AG04450 (cell line): ENCODE measurements at regions not wholly inside any gene's neighbourhood (a gene's known extent, or its start where the extent isn't known, plus 50 kb on each side); places are given as distances from the start of the nearest gene placed in this dataset.

ENCODE experiments used
- CTCF ChIA-PET: fragments of 300-600, 350-600 bp; formaldehyde crosslinking; extraction: SDS; loops from one replicate; lab custom pipeline; 2022; ENCODE audit warnings: antibody characterized with exemption, inconsistent platforms; lab: Charles Lee
- POLR2A ChIA-PET: fragments of 350-600 bp; formaldehyde crosslinking; extraction: SDS; loops from one replicate; lab custom pipeline; 2021; ENCODE audit warnings: antibody characterized with exemption, inconsistent platforms; lab: Yijun Ruan, JAX
- DNase-seq: peaks from one replicate; pipeline ENCODE4 v3.0.0-alpha.2; 2011; ENCODE audit warnings: low read depth, low spot score
- H3K27ac ChIP-seq: one replicate; pipeline ENCODE4 v1.5.1; 2012; ENCODE audit warnings: low read depth, low read length, control low read depth
- H3K27me3 ChIP-seq: one replicate; pipeline ENCODE4 v1.6.0; 2012; ENCODE audit warnings: low read length; ENCODE audit not compliant: control insufficient read depth, insufficient read depth
- H3K4me3 ChIP-seq: 2 replicates; pipeline ENCODE4 v1.5.1; 2011; ENCODE audit warnings: mild to moderate bottlenecking, low read depth, low read length, control low read depth
- H3K9me3 ChIP-seq: 2 replicates; pipeline ENCODE4 v1.5.1; 2012; ENCODE audit warnings: low read length; ENCODE audit not compliant: control insufficient read depth, insufficient read depth
- TF ChIP-seq, protein P1 (sequence below): IDR thresholded peaks from 2 replicates; pipeline ENCODE4 v1.5.1; 2011; ENCODE audit warnings: low read depth, low read length, control low read depth, inconsistent platforms

DNA sequence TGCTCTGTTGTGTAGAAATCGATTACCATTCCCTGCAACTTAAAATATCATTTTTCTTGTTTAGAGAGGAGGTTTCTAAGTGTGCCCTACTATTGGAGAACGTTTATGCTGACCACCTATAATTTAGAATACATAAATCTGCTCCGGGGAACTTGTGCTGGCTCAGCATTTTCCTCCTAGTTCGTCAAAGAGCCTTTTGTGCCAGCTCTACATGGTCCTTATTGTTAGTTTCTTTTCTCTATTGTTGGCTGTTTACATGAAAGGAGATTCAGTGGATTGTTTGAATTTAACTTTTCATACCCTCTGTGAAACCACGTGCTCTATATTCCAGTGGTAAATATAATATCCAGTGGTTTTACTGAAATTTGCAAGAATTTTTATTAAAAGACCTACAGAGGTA lies 53.4 kb upstream of the ATP8A1 start:
- H3K4me3 ChIP-seq: no peak overlapping the region
- no peaks in the 10 kb centered on the region for H3K27me3 ChIP-seq
- H3K27ac ChIP-seq: no peak overlapping the region
- ChIA-PET POLR2A (no interaction called here), CTCF (no interaction called here)
- no peaks in the 10 kb centered on the region; the same call in 1 of the 2 replicates for H3K9me3 ChIP-seq
- TF ChIP-seq, protein P1, sequence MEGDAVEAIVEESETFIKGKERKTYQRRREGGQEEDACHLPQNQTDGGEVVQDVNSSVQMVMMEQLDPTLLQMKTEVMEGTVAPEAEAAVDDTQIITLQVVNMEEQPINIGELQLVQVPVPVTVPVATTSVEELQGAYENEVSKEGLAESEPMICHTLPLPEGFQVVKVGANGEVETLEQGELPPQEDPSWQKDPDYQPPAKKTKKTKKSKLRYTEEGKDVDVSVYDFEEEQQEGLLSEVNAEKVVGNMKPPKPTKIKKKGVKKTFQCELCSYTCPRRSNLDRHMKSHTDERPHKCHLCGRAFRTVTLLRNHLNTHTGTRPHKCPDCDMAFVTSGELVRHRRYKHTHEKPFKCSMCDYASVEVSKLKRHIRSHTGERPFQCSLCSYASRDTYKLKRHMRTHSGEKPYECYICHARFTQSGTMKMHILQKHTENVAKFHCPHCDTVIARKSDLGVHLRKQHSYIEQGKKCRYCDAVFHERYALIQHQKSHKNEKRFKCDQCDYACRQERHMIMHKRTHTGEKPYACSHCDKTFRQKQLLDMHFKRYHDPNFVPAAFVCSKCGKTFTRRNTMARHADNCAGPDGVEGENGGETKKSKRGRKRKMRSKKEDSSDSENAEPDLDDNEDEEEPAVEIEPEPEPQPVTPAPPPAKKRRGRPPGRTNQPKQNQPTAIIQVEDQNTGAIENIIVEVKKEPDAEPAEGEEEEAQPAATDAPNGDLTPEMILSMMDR: no peak
- no peak for DNase-seq

DNA sequence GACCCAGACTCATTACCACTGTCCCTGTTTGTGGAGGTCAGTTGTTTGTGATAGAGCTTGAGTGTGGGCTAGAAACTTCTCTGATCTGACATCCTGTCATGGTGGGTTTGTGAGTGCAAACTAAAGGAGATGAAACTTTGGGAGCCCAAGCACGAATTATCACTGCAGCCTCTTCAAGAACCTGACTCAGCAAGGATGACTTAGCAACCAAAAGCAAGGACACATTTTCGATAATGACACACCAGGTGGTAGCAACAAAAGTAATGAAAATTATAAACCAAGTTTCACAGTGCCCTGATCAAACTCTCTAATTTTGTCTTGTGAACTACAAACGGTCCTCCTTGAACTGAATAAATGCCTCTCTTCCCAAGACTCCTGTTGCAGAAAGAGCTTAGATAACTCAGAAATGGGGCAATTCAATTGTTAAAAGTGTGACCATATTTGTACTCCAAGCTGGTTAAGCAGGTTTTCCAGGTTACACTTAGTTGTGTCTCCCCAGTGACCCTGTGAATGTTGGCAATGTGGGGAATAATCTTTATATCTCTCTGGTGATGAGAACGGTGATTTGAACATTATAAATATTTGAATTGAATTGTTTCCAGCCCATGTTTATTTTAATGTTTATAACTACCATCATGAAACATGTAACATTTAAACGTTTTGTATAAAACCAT lies 52.6 kb upstream of the ATP8A1 start:
- Histone ChIP-seq H3K4me3 (no peak overlapping the region), H3K27me3 (no peaks in the 10 kb centered on the region), H3K27ac (no peak overlapping the region), H3K9me3 (no peaks in the 10 kb centered on the region; the same call in 1 of the 2 replicates)
- ChIA-PET POLR2A (no interaction called here), CTCF (no interaction called here)
- DNase-seq: no peak
- TF ChIP-seq, protein P1: no peak

DNA sequence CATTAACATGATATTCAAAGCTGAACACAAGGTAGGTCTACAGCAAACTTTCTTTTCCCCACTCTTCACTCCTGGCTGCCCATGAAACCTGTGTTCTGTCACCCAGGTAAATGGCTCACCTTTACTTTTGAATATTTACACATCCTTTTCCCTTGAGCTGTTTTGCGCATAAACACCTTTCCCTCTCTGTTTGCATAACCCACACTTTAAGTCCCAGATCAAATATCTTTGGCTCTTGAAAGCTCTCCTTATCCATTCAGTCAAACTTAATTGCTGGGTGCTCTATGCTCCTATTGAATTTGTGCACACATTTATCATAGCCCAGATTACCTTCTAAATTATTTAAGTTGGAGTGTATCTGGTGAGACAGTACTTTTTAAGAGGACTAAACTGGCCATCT lies 51.7 kb upstream of the ATP8A1 start:
- no peak overlapping the region for H3K4me3 ChIP-seq
- H3K27ac ChIP-seq: no peak overlapping the region
- CTCF ChIA-PET: no interaction called here
- no peak for DNase-seq
- TF ChIP-seq, protein P1: no peak
- POLR2A ChIA-PET: no interaction called here
- no peaks in the 10 kb centered on the region for H3K27me3 ChIP-seq
- H3K9me3 ChIP-seq: no peaks in the 10 kb centered on the region; the same call in 1 of the 2 replicates
